ENCODE measurements at regions not wholly inside any gene's neighbourhood (a gene's known extent, or its start where the extent isn't known, plus 50 kb on each side); places are given as distances from the start of the nearest gene placed in this dataset.

GRCh38 chr6:77299931-77300330, 163.4 kb downstream of the HTR1B start:
- intact Hi-C loops (cut with micrococcal nuclease): no loop called here
- Histone ChIP-seq H3K36me3 (no peaks in the 10 kb centered on the region), H3K9me3 (replicated peaks) (no peaks in the 10 kb centered on the region), H3K4me1 (no peaks in the 10 kb centered on the region), H3K27me3 (ENCODE audit: low read depth) (no peaks in the 10 kb centered on the region), H3K27ac (replicated peaks) (no peak overlapping the region), H3K4me3 (no peak overlapping the region)
- no peak for TF ChIP-seq CTCF (IDR thresholded peaks at IDR 0.05; ENCODE audit: borderline replicate concordance)
- DNase-seq: no peak

GRCh38 chr6:77298283-77298682, 165.0 kb downstream of the HTR1B start:
- H3K27ac ChIP-seq (replicated peaks): no peak overlapping the region
- intact Hi-C loops (cut with micrococcal nuclease): no loop called here
- no peak overlapping the region for H3K4me3 ChIP-seq
- no peaks in the 10 kb centered on the region for H3K9me3 ChIP-seq (replicated peaks)
- H3K27me3 ChIP-seq (ENCODE audit: low read depth): no peaks in the 10 kb centered on the region
- DNase-seq: no peak
- no peak for TF ChIP-seq CTCF (IDR thresholded peaks at IDR 0.05; ENCODE audit: borderline replicate concordance)
- H3K4me1 ChIP-seq: no peaks in the 10 kb centered on the region
- no peaks in the 10 kb centered on the region for H3K36me3 ChIP-seq

DNA sequence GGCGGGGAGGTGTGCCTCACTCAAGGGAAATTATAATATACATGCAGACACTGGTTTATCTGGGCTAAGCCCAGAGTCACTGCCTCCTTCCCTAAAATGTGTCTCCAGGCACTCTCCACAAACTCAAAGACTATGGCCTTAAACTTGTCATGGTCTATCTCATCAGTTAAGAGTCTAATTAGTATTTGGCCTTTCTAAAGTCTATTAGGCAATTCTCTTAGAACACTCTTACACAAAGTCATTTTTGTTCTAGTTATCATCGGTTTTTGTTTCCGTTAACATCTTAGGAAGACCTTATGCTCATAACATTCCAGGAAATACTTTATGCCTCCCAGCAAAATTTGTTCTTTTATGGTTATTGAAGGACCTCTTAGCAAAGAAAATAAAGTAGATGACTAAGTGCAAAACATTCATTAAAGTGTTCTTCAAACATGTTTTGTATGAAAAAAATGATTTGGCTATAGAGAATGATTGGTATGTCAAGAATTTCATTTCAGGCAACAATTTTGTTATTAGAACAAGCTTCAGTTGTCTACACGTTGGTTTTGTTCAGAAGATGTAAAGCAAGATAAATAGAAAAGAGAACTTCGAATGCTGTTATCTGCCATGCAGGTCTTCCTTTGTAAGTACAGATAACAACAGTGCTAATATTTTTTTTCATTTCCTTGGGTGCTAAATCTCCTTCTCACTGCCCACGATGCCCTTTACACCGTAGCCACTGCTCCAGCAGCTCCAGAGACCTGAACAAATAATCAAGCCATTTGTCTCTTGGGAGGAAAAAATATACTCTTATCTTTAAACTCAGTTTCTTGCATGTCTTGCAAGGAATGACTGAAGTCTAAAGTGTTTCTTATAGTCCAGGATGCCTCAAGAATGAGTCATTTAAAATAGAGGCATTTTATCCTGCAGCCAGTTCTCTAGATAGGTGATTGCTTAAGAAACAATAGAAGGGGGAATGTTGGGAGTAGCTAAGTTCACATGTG, 170.4 kb downstream of the HTR1B start:
- no peak overlapping the region for H3K27ac ChIP-seq (replicated peaks)
- intact Hi-C loops (cut with micrococcal nuclease): no loop called here

DNA sequence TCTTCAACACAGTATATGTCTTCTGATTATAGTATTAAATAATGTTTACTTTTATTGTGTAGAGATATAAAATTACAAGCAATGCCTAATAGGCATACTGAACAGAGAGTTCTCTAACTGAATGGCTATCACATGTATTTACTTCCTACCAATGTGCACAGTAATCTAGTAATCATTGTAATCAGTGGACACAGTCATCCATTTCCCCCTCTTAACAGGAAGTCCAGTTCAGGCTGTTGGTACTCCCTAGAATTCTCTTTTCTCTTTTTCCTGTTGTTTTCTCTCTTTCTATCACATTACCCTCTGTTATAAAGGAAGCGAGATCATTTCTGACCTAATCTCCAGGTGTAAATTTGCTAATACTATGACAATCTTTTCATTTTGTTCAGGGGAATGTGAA, 172.5 kb downstream of the HTR1B start:
- intact Hi-C loops (cut with micrococcal nuclease): no loop called here
- H3K4me1 ChIP-seq: no peaks in the 10 kb centered on the region
- TF ChIP-seq CTCF (IDR thresholded peaks at IDR 0.05; ENCODE audit: borderline replicate concordance): no peak

More for the DNA sequence above, 170.4 kb downstream of the HTR1B start:
- H3K27me3 ChIP-seq (ENCODE audit: low read depth): no peaks in the 10 kb centered on the region
- no peaks in the 10 kb centered on the region for H3K9me3 ChIP-seq (replicated peaks)
- no peak for TF ChIP-seq CTCF (IDR thresholded peaks at IDR 0.05; ENCODE audit: borderline replicate concordance)
- DNase-seq: no peak
- no peaks in the 10 kb centered on the region for H3K36me3 ChIP-seq
- H3K4me1 ChIP-seq: no peaks in the 10 kb centered on the region
- H3K4me3 ChIP-seq: no peak overlapping the region

GRCh38 chr6:77286541-77286940, 176.8 kb downstream of the HTR1B start:
- Histone ChIP-seq H3K27me3 (ENCODE audit: low read depth) (no peaks in the 10 kb centered on the region), H3K4me3 (no peak overlapping the region), H3K27ac (replicated peaks) (no peak overlapping the region), H3K4me1 (no peaks in the 10 kb centered on the region), H3K9me3 (replicated peaks) (peaks cover 6% of the 10 kb centered on the region), H3K36me3 (no peaks in the 10 kb centered on the region)
- intact Hi-C loops (cut with micrococcal nuclease): no loop called here
- TF ChIP-seq CTCF (IDR thresholded peaks at IDR 0.05; ENCODE audit: borderline replicate concordance): no peak
- DNase-seq: no peak

More for the DNA sequence above, 172.5 kb downstream of the HTR1B start:
- Histone ChIP-seq H3K9me3 (replicated peaks) (no peaks in the 10 kb centered on the region), H3K27me3 (ENCODE audit: low read depth) (no peaks in the 10 kb centered on the region), H3K27ac (replicated peaks) (no peak overlapping the region), H3K4me3 (no peak overlapping the region), H3K36me3 (no peaks in the 10 kb centered on the region)
- DNase-seq: no peak
